GM12878 (cell line): ENCODE measurements at regions not wholly inside any gene's neighbourhood (a gene's known extent, or its start where the extent isn't known, plus 50 kb on each side); places are given as distances from the start of the nearest gene placed in this dataset.

ENCODE experiments used
- ATAC-seq: fragments of 200-7000 bp; cut with Tn5 transposase; 3 replicates; pipeline ENCODE4 v1.9.1; 2020; ENCODE audit warnings: mild to moderate bottlenecking, moderate library complexity
- BruUV-seq: library from RNA; stranded (reverse); fragments of 400-500 nt; replicated peaks from 2 replicates; lab custom pipeline; 2021; lab: Mats Ljungman, UMichigan
- CTCF ChIA-PET: fragments of 300-600 bp; sonication (Branson Sonifier 250); formaldehyde crosslinking; extraction: SDS; loops from one replicate; lab custom pipeline; 2021; ENCODE audit warnings: inconsistent platforms; lab: Yijun Ruan, JAX
- POLR2A ChIA-PET: fragments of 350-600 bp; formaldehyde crosslinking; extraction: SDS; loops from one replicate; lab custom pipeline; 2021; ENCODE audit warnings: inconsistent platforms; lab: Charles Lee
- RAD21 ChIA-PET: fragments of 300-600 bp; sonication (Branson Sonifier 250); formaldehyde crosslinking; loops from one replicate; lab custom pipeline; 2023; ENCODE audit warnings: antibody characterized with exemption; ENCODE audit not compliant: unreplicated experiment; lab: Charles Lee
- SMC1A ChIA-PET: fragments of 300-600 bp; sonication (Branson Sonifier 250); formaldehyde crosslinking; loops from one replicate; lab custom pipeline; 2023; ENCODE audit not compliant: unreplicated experiment, uncharacterized antibody; lab: Charles Lee
- DNase-seq: peaks from one replicate; pipeline ENCODE4 v3.0.0-alpha.2; 2011; ENCODE audit warnings: low read depth, low spot score
- FAIRE-seq: peaks from 3 replicates; lab custom pipeline; 2011; peaks lifted over from hg19 to GRCh38; lab: Jason Lieb, UNC
- H2AFZ ChIP-seq: 2 replicates; pipeline ENCODE4 v1.6.0; 2011; ENCODE audit warnings: low read depth, low read length, control low read depth; ENCODE audit not compliant: control insufficient read depth
- H3K27ac ChIP-seq: 2 replicates; pipeline ENCODE4 v1.5.1; 2011; ENCODE audit warnings: control low read depth; ENCODE audit not compliant: control insufficient read depth, insufficient read depth
- H3K27me3 ChIP-seq, 2 experiments: replicated peaks in 1 of 2; 2 replicates each; pipeline versions ENCODE4 v1.6.0 to v1.6.1; 2011; ENCODE audit warnings: low read length in 1 of 2; ENCODE audit not compliant: control insufficient read depth in 2 of 2, insufficient read depth in 2 of 2
- H3K36me3 ChIP-seq, 2 experiments: 2 replicates each; pipeline ENCODE4 v1.5.1; 2011; ENCODE audit warnings: low read length in 1 of 2; ENCODE audit not compliant: control insufficient read depth in 2 of 2, insufficient read depth in 2 of 2
- H3K4me1 ChIP-seq: 2 replicates; pipeline ENCODE4 v1.6.1; 2011; ENCODE audit warnings: mild to moderate bottlenecking, low read length, moderate library complexity, mixed read lengths; ENCODE audit not compliant: control insufficient read depth, insufficient read depth
- H3K4me2 ChIP-seq: 2 replicates; pipeline ENCODE4 v1.6.0; 2011; ENCODE audit warnings: control low read depth; ENCODE audit not compliant: control insufficient read depth, insufficient read depth
- H3K4me3 ChIP-seq: fragments of 200-600 bp; sonication (generic); 2 replicates; pipeline ENCODE4 v1.5.1; 2016
- H3K79me2 ChIP-seq: 2 replicates; pipeline ENCODE4 v1.6.0; 2011; ENCODE audit warnings: low read length; ENCODE audit not compliant: control insufficient read depth, insufficient read depth
- H3K9ac ChIP-seq: 2 replicates; pipeline ENCODE4 v1.8.0; 2011; ENCODE audit warnings: low read length, control low read depth, mixed read lengths; ENCODE audit not compliant: control insufficient read depth, insufficient read depth
- H3K9me3 ChIP-seq: replicated peaks from 3 replicates; pipeline ENCODE4 v1.5.1; 2011; ENCODE audit warnings: mild to moderate bottlenecking, low read length; ENCODE audit not compliant: control insufficient read depth, insufficient read depth
- H4K20me1 ChIP-seq: 2 replicates; pipeline ENCODE4 v1.6.0; 2011; ENCODE audit not compliant: control insufficient read depth, insufficient read depth
- ATF2 ChIP-seq: IDR thresholded peaks from 2 replicates; pipeline ENCODE4 v1.6.1; 2012; ENCODE audit warnings: low read length, inconsistent platforms
- EED ChIP-seq: sonication (generic); IDR thresholded peaks from 2 replicates; pipeline ENCODE4 v1.6.1; 2016; ENCODE audit warnings: antibody characterized with exemption, low read depth
- HSF1 ChIP-seq: fragments of 150-350 bp; IDR thresholded peaks from 2 replicates; pipeline ENCODE4 v1.6.1; 2014; ENCODE audit warnings: mild to moderate bottlenecking, low read depth, low read length
- JUNB ChIP-seq: IDR thresholded peaks from 2 replicates; pipeline ENCODE4 v1.6.1; 2016; ENCODE audit warnings: antibody characterized with exemption, mild to moderate bottlenecking
- MTA3 ChIP-seq: IDR thresholded peaks from 2 replicates; pipeline ENCODE4 v1.6.1; 2012; ENCODE audit warnings: low read length, inconsistent platforms, borderline replicate concordance
- NR2F1 ChIP-seq: fragments of 450-650 bp; conservative IDR thresholded peaks from 2 replicates; pipeline ENCODE4 v1.6.1; 2017; ENCODE audit warnings: mild to moderate bottlenecking
- RUNX3 ChIP-seq: IDR thresholded peaks from 2 replicates; pipeline ENCODE4 v1.6.1; 2012; ENCODE audit warnings: low read length, inconsistent platforms
- USF2 ChIP-seq: IDR thresholded peaks from 2 replicates; pipeline ENCODE4 v1.6.1; 2011; ENCODE audit warnings: low read depth, low read length, improper control_type of control experiment, borderline replicate concordance
- YY1 ChIP-seq: IDR thresholded peaks from 2 replicates; pipeline ENCODE4 v1.6.1; 2011; ENCODE audit warnings: low read depth, mild to moderate bottlenecking, low read length
- WGBS: methylation state at CpG from one replicate; pipeline ENCODE4 v1.1.6; 2016; ENCODE audit warnings: low lambda C conversion rate; ENCODE audit not compliant: insufficient replicate concordance, insufficient coverage; ENCODE audit errors: missing lambda C conversion rate; 5-methylcytosine and 5-hydroxymethylcytosine counted together
- in situ Hi-C: fragments of 300-500 bp; cut with MboI; formaldehyde crosslinking; loops from 9 replicates; pipeline ENCODE4 v1.14.3; 2018; ENCODE audit warnings: mixed read lengths
- intact Hi-C: fragments of 100-400 bp; cut with micrococcal nuclease; formaldehyde crosslinking; loops from one replicate; pipeline ENCODE4 v1.14.2; 2022; ENCODE audit not compliant: unreplicated experiment

GRCh38 chr3:4078903-4079302 lies 224.3 kb upstream of the SETMAR start:
- Histone ChIP-seq H3K9me3 (no peaks in the 10 kb centered on the region), H3K36me3 (no peaks in the 10 kb centered on the region), H3K4me3 (no peak overlapping the region), H3K9ac (no peak overlapping the region)
- ATAC-seq: peak; percentile 51
- RAD21 ChIA-PET: no interaction called here
- no TSS peak for BruUV-seq
- 0% methylated on average over 8 of the region's 8 CpGs for WGBS
- SMC1A ChIA-PET: no interaction called here
- no peak for TF ChIP-seq USF2
- TF ChIP-seq EED: 0 out of 2 replicates have a peak, but pooled peaks have one; percentile 19
- no peak for TF ChIP-seq HSF1
- no peak for TF ChIP-seq YY1
- peak; percentile 20; the same call in 1 of the 2 replicates for TF ChIP-seq JUNB
- peak; percentile 64 for TF ChIP-seq RUNX3
- TF ChIP-seq ATF2: no peak
- no peak for TF ChIP-seq MTA3
- TF ChIP-seq NR2F1: no peak
- TF ChIP-seq, all 136 proteins: peak for 3
- H4K20me1 ChIP-seq: no peaks in the 10 kb centered on the region
- ChIA-PET POLR2A (no interaction called here), CTCF (no interaction called here)
- H3K27ac ChIP-seq: no peak overlapping the region
- no peaks in the 10 kb centered on the region for H3K79me2 ChIP-seq
- intact Hi-C loops (no loop called here), in situ Hi-C loops (no loop called here)
- H3K4me1 ChIP-seq: no peaks in the 10 kb centered on the region
- H3K4me2 ChIP-seq: no peak overlapping the region
- H2AFZ ChIP-seq: no peak overlapping the region
- no peaks in the 10 kb centered on the region for H3K27me3 ChIP-seq
- FAIRE-seq (no peak), DNase-seq (no peak)
